GM12878 (cell line): ENCODE measurements at regions not wholly inside any gene's neighbourhood (a gene's known extent, or its start where the extent isn't known, plus 50 kb on each side); places are given as distances from the start of the nearest gene placed in this dataset.

Source experiments
- BHLHE40 ChIP-seq, 2 experiments: fragments of 450-650 bp in 1 of 2; IDR thresholded peaks; 2 replicates each; pipeline ENCODE4 v1.6.1; 2011 to 2017; ENCODE audit warnings: low read depth in 2 of 2, borderline replicate concordance in 1 of 2, improper control_type of control experiment in 1 of 2, low read length in 1 of 2, mild to moderate bottlenecking in 1 of 2
- CREB1 ChIP-seq: IDR thresholded peaks from 2 replicates; pipeline ENCODE4 v1.6.1; 2012; ENCODE audit warnings: low read depth, mild to moderate bottlenecking, inconsistent platforms
- EP300 ChIP-seq, 2 experiments: fragments of 150-350 bp in 1 of 2; IDR thresholded peaks; 2 replicates each; pipeline ENCODE4 v1.6.1; 2011 to 2012; ENCODE audit warnings: low read depth in 2 of 2, low read length in 2 of 2, borderline replicate concordance in 1 of 2, improper control_type of control experiment in 1 of 2, inconsistent platforms in 1 of 2; ENCODE audit not compliant: control insufficient read depth in 1 of 2
- ESRRA ChIP-seq: IDR thresholded peaks from 2 replicates; pipeline ENCODE4 v1.6.1; 2012; ENCODE audit warnings: mild to moderate bottlenecking, low read length, improper control_type of control experiment
- IKZF1 ChIP-seq: fragments of 450-650 bp; conservative IDR thresholded peaks from 2 replicates; pipeline ENCODE4 v1.6.1; 2017; ENCODE audit warnings: antibody characterized with exemption, mild to moderate bottlenecking
- NR2C2 ChIP-seq: IDR thresholded peaks from 2 replicates; pipeline ENCODE4 v1.6.1; 2011; ENCODE audit warnings: borderline replicate concordance, low read depth; ENCODE audit not compliant: control insufficient read depth, insufficient read length
- POU2F2 ChIP-seq: IDR thresholded peaks from 3 replicates; pipeline ENCODE4 v1.6.1; 2011; ENCODE audit warnings: low read depth, mild to moderate bottlenecking, low read length, borderline replicate concordance
- RELA ChIP-seq: fragments of 450-650 bp; IDR thresholded peaks from 2 replicates; pipeline ENCODE4 v1.8.0; 2014; ENCODE audit warnings: borderline replicate concordance; ENCODE audit not compliant: partially characterized antibody
- SIX5 ChIP-seq: IDR thresholded peaks from 2 replicates; pipeline ENCODE4 v1.6.1; 2011; ENCODE audit warnings: mild to moderate bottlenecking, low read depth, low read length, moderate library complexity; ENCODE audit not compliant: severe bottlenecking
- YBX1 ChIP-seq: fragments of 450-650 bp; IDR thresholded peaks from 2 replicates; pipeline ENCODE4 v1.6.1; 2016; ENCODE audit warnings: antibody characterized with exemption
- TF ChIP-seq, protein P1 (sequence below): fragments of 450-650 bp; formaldehyde crosslinking; IDR thresholded peaks from 2 replicates; pipeline ENCODE4 v1.4.0; 2022; ENCODE audit warnings: mild to moderate bottlenecking, moderate library complexity
- TF ChIP-seq, protein P2 (sequence below): fragments of 450-650 bp; IDR thresholded peaks from 2 replicates; pipeline ENCODE4 v1.6.1; 2017; ENCODE audit warnings: borderline replicate concordance
- TF ChIP-seq, protein P3 (sequence below): IDR thresholded peaks from 2 replicates; pipeline ENCODE4 v1.6.1; 2012; ENCODE audit warnings: low read depth, low read length, improper control_type of control experiment
- TF ChIP-seq, protein P4 (sequence below): fragments of 450-650 bp; IDR thresholded peaks from 2 replicates; pipeline ENCODE4 v1.6.1; 2014; ENCODE audit warnings: mild to moderate bottlenecking

DNA sequence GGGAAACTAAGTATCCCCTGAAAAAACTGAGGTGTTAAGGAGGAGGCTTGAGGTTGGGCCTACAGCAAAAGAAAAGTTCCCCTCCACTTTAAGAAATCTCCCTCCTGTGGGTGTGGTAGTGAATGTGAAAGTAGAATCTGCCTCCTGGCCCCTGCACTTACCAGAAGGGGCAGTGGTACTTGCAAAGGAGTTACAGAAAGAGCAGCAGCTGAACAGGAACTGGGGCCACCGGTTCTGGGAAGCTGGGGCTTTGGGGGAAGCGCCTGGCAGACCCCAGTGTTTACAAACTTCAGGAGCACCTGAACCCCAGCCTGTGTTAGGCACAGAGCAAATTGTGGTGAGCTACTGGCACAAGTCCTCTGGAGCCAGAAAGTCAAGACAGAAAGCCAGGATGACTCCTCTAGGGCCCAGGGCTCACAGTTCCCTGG, 250.2 kb upstream of the FGGY start (continued):
- TF ChIP-seq, protein P1, sequence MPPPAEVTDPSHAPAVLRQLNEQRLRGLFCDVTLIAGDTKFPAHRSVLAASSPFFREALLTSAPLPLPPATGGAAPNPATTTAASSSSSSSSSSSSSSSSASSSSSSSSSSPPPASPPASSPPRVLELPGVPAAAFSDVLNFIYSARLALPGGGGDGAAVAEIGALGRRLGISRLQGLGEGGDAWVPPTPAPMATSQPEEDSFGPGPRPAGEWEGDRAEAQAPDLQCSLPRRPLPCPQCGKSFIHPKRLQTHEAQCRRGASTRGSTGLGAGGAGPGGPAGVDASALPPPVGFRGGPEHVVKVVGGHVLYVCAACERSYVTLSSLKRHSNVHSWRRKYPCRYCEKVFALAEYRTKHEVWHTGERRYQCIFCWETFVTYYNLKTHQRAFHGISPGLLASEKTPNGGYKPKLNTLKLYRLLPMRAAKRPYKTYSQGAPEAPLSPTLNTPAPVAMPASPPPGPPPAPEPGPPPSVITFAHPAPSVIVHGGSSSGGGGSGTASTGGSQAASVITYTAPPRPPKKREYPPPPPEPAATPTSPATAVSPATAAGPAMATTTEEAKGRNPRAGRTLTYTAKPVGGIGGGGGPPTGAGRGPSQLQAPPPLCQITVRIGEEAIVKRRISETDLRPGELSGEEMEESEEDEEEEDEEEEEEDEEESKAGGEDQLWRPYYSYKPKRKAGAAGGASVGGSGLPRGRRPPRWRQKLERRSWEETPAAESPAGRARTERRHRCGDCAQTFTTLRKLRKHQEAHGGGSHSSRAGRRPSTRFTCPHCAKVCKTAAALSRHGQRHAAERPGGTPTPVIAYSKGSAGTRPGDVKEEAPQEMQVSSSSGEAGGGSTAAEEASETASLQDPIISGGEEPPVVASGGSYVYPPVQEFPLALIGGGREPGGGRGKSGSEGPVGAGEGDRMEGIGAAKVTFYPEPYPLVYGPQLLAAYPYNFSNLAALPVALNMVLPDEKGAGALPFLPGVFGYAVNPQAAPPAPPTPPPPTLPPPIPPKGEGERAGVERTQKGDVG (CRISPR knock-in tag) = no peak
- TF ChIP-seq BHLHE40 (IDR thresholded peaks at IDR 0.05; ENCODE audit: borderline replicate concordance in 1 of 2, low read depth in 2 of 2, low read length in 1 of 2) = peak in 1 of 2 experiments; percentile 40; a peak in 1 of 4 replicates
- no peak for TF ChIP-seq YBX1
- TF ChIP-seq, protein P2, sequence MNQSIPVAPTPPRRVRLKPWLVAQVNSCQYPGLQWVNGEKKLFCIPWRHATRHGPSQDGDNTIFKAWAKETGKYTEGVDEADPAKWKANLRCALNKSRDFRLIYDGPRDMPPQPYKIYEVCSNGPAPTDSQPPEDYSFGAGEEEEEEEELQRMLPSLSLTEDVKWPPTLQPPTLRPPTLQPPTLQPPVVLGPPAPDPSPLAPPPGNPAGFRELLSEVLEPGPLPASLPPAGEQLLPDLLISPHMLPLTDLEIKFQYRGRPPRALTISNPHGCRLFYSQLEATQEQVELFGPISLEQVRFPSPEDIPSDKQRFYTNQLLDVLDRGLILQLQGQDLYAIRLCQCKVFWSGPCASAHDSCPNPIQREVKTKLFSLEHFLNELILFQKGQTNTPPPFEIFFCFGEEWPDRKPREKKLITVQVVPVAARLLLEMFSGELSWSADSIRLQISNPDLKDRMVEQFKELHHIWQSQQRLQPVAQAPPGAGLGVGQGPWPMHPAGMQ = no peak
- TF ChIP-seq ESRRA = no peak
- TF ChIP-seq, protein P3, sequence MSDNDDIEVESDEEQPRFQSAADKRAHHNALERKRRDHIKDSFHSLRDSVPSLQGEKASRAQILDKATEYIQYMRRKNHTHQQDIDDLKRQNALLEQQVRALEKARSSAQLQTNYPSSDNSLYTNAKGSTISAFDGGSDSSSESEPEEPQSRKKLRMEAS = no peak
- TF ChIP-seq, protein P4, sequence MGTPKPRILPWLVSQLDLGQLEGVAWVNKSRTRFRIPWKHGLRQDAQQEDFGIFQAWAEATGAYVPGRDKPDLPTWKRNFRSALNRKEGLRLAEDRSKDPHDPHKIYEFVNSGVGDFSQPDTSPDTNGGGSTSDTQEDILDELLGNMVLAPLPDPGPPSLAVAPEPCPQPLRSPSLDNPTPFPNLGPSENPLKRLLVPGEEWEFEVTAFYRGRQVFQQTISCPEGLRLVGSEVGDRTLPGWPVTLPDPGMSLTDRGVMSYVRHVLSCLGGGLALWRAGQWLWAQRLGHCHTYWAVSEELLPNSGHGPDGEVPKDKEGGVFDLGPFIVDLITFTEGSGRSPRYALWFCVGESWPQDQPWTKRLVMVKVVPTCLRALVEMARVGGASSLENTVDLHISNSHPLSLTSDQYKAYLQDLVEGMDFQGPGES = no peak
- TF ChIP-seq EP300 (IDR thresholded peaks at IDR 0.05; ENCODE audit: borderline replicate concordance in 1 of 2, control insufficient read depth in 1 of 2, low read depth in 2 of 2, low read length in 2 of 2) = peak in 1 of 2 experiments; percentile 45; a peak in 1 of 4 replicates
- no peak for TF ChIP-seq CREB1
- TF ChIP-seq POU2F2 = 0 out of 3 replicates have a peak, but pooled peaks have one; percentile 31
- no peak for TF ChIP-seq SIX5
- TF ChIP-seq NR2C2 = no peak
- TF ChIP-seq RELA = no peak
- TF ChIP-seq IKZF1 = peak; percentile 78
